K562 (cell line): ENCODE measurements at regions not wholly inside any gene's neighbourhood (a gene's known extent, or its start where the extent isn't known, plus 50 kb on each side); places are given as distances from the start of the nearest gene placed in this dataset.

Experiments
- ATAC-seq: fragments of 200-7000 bp; cut with Tn5 transposase; 3 replicates; pipeline ENCODE4 v1.9.1; 2020; ENCODE audit warnings: moderate library complexity
- BruUV-seq: library from RNA; stranded (reverse); fragments of 400-500 nt; replicated peaks from 2 replicates; lab custom pipeline; 2021; lab: Mats Ljungman, UMichigan
- CTCF ChIA-PET: fragments of 300-600 bp; formaldehyde crosslinking; extraction: SDS; loops from one replicate; lab custom pipeline; 2021; ENCODE audit warnings: low intra/inter-chr PET ratio; lab: Yijun Ruan, JAX
- POLR2A ChIA-PET: fragments of 300-600, 350-650 bp; sonication (Branson Sonifier 250); formaldehyde crosslinking; extraction: SDS; loops from one replicate; lab custom pipeline; 2021; ENCODE audit warnings: antibody characterized with exemption, inconsistent platforms; lab: Yijun Ruan, JAX
- DNase-seq, 4 experiments: peaks; one replicate each; pipeline versions ENCODE4 v3.0.0 to v3.0.0-alpha.2; 2011 to 2018; ENCODE audit warnings: low spot score in 3 of 4, mixed read lengths in 3 of 4; ENCODE audit errors: extremely low read depth in 1 of 4
- FAIRE-seq: peaks from 2 replicates; lab custom pipeline; 2011; peaks lifted over from hg19 to GRCh38; lab: Jason Lieb, UNC
- H2AFZ ChIP-seq: 2 replicates; pipeline ENCODE4 v1.6.0; 2011; ENCODE audit warnings: low read depth, low read length, control low read depth, inconsistent platforms
- H3K27ac ChIP-seq: fragments of 200-600 bp; 3 replicates; pipeline ENCODE4 v1.8.0; 2011; ENCODE audit warnings: low read depth, mild to moderate bottlenecking, control low read depth, inconsistent platforms, low read length, moderate library complexity, mixed read lengths; ENCODE audit errors: extremely low read depth
- H3K27me3 ChIP-seq, 2 experiments: fragments of 300-600 bp in 1 of 2; 2 replicates in 1 of 2; 3 replicates in 1 of 2; pipeline versions ENCODE4 v1.6.0 to v1.8.0; 2011; ENCODE audit warnings: inconsistent platforms in 2 of 2, low read length in 2 of 2, mild to moderate bottlenecking in 1 of 2, mixed read lengths in 1 of 2, moderate library complexity in 1 of 2; ENCODE audit not compliant: control insufficient read depth in 2 of 2, insufficient read depth in 2 of 2
- H3K36me3 ChIP-seq: fragments of 300-600 bp; 3 replicates; pipeline ENCODE4 v1.8.0; 2011; ENCODE audit warnings: mild to moderate bottlenecking, low read length, inconsistent platforms; ENCODE audit not compliant: control insufficient read depth, insufficient read depth
- H3K4me1 ChIP-seq, 2 experiments: fragments of 200-600 bp in 1 of 2; replicated peaks in 1 of 2; 2 replicates in 1 of 2; 3 replicates in 1 of 2; pipeline versions ENCODE4 v1.5.1 to v1.8.0; 2011; ENCODE audit warnings: inconsistent platforms in 2 of 2, low read length in 2 of 2, mild to moderate bottlenecking in 1 of 2, mixed read lengths in 1 of 2, moderate library complexity in 1 of 2; ENCODE audit not compliant: control insufficient read depth in 2 of 2, insufficient read depth in 2 of 2
- H3K4me2 ChIP-seq: 2 replicates; pipeline ENCODE4 v1.6.1; 2011; ENCODE audit warnings: low read length, control low read depth, inconsistent platforms, mixed read lengths; ENCODE audit not compliant: insufficient read depth
- H3K4me3 ChIP-seq: fragments of 200-600 bp; sonication (generic), shearing (Covaris generic); 2 replicates; pipeline ENCODE4 v1.5.1; 2016; ENCODE audit warnings: control low read depth, inconsistent platforms
- H3K79me2 ChIP-seq: fragments of 200-600 bp; 3 replicates; pipeline ENCODE4 v1.8.0; 2011; ENCODE audit warnings: low read length, inconsistent platforms; ENCODE audit not compliant: control insufficient read depth, insufficient read depth
- H3K9ac ChIP-seq, 2 experiments: 2 replicates each; pipeline versions ENCODE4 v1.6.0 to v1.6.1; 2011; ENCODE audit warnings: low read depth in 2 of 2, low read length in 2 of 2, control low read depth in 1 of 2, inconsistent platforms in 1 of 2, mild to moderate bottlenecking in 1 of 2, mixed read lengths in 1 of 2; ENCODE audit not compliant: insufficient read depth in 1 of 2
- H3K9me1 ChIP-seq: one replicate; pipeline ENCODE4 v1.6.0; 2011; ENCODE audit warnings: inconsistent platforms, mild to moderate bottlenecking, low read length, moderate library complexity; ENCODE audit not compliant: control insufficient read depth, insufficient read depth
- H3K9me3 ChIP-seq: replicated peaks from 2 replicates; pipeline ENCODE4 v1.5.1; 2011; ENCODE audit warnings: low read depth, low read length, inconsistent platforms; ENCODE audit not compliant: control insufficient read depth, insufficient read depth
- H4K20me1 ChIP-seq: replicated peaks from 2 replicates; pipeline ENCODE4 v1.6.1; 2011; ENCODE audit warnings: low read length, inconsistent platforms, mixed read lengths; ENCODE audit not compliant: control insufficient read depth, insufficient read depth
- MEF2A ChIP-seq: IDR thresholded peaks from 2 replicates; pipeline ENCODE4 v1.6.1; 2011; ENCODE audit warnings: low read depth, mild to moderate bottlenecking, low read length, moderate library complexity; ENCODE audit not compliant: control insufficient read depth
- MYC ChIP-seq, 2 experiments: fragments of 250-450 bp in 1 of 2; sonication (Bioruptor Pico) in 1 of 2; IDR thresholded peaks; 2 replicates each; pipeline versions ENCODE4 v1.5.1 to v1.6.1; 2012 to 2021; ENCODE audit warnings: low read depth in 2 of 2, borderline replicate concordance in 1 of 2, improper control_type of control experiment in 1 of 2, low read length in 1 of 2, mild to moderate bottlenecking in 1 of 2, moderate library complexity in 1 of 2
- SREBF2 ChIP-seq: sonication (generic); formaldehyde crosslinking; IDR thresholded peaks from 2 replicates; pipeline ENCODE4 v1.4.0; 2020; ENCODE audit warnings: mild to moderate bottlenecking, missing genetic modification reagents
- TRIM24 ChIP-seq, 2 experiments: fragments of 450-650 bp; IDR thresholded peaks; 2 replicates each; pipeline ENCODE4 v1.6.1; 2016
- WGBS: fragments of 100-300 bp; shearing (Covaris generic); methylation state at CpG from one replicate; pipeline ENCODE4 v1.1.6; 2016; ENCODE audit warnings: low coverage, mixed read lengths; ENCODE audit not compliant: insufficient coverage; ENCODE audit errors: missing lambda C conversion rate; 5-methylcytosine and 5-hydroxymethylcytosine counted together
- in situ Hi-C: fragments of 300-500 bp; cut with MboI; formaldehyde crosslinking; loops from 4 replicates; pipeline ENCODE4 v1.15.0; 2018; ENCODE audit warnings: inconsistent platforms, mixed read lengths
- intact Hi-C: fragments of 100-400 bp; cut with micrococcal nuclease; formaldehyde crosslinking; loops from 2 replicates; pipeline ENCODE4 v1.14.2; 2022

GRCh38 chr6:168791917-168792316 lies 350.9 kb downstream of the SMOC2 start:
- WGBS: 0% methylated on average over 4 of the region's 4 CpGs
- POLR2A ChIA-PET: no interaction called here
- FAIRE-seq: no peak

GRCh38 chr6:168789699-168790098 lies 348.7 kb downstream of the SMOC2 start:
- H3K9me3 ChIP-seq: no peaks in the 10 kb centered on the region
- BruUV-seq: no TSS peak
- in situ Hi-C loops: no loop called here
- no peaks in the 10 kb centered on the region for H3K36me3 ChIP-seq
- no peaks in the 10 kb centered on the region for H4K20me1 ChIP-seq
- H3K9ac ChIP-seq: no peak overlapping the region
- no peak overlapping the region for H2AFZ ChIP-seq
- no peaks in the 10 kb centered on the region for H3K9me1 ChIP-seq
- intact Hi-C loops: no loop called here
- FAIRE-seq: no peak
- no peak overlapping the region for H3K4me3 ChIP-seq
- no peak overlapping the region for H3K27ac ChIP-seq
- no peaks in the 10 kb centered on the region for H3K79me2 ChIP-seq
- H3K4me2 ChIP-seq: no peak overlapping the region
- ATAC-seq: no peak
- TF ChIP-seq MYC (IDR thresholded peaks at IDR 0.05; ENCODE audit: low read depth, low read length) (no peak), MYC (CRISPR knock-in tag; IDR thresholded peaks at IDR 0.05; ENCODE audit: borderline replicate concordance, low read depth) (no peak), MEF2A (no peak)
- peaks cover 10 to 35% of the 10 kb centered on the region in 2 experiments for H3K27me3 ChIP-seq
- DNase-seq: no peak
- ChIA-PET CTCF (no interaction called here), POLR2A (interaction anchor here (0.7 kb wide), 1 partner anchor 19 kb away, joined by 4 read pairs; no protein-coding TSS in a partner anchor)
- WGBS: 0% methylated on average over 10 of the region's 10 CpGs
- no peaks in the 10 kb centered on the region for H3K4me1 ChIP-seq

More at GRCh38 chr6:168791917-168792316, 350.9 kb downstream of the SMOC2 start:
- no peaks in the 10 kb centered on the region for H3K4me1 ChIP-seq
- CTCF ChIA-PET: no interaction called here
- ATAC-seq: no peak
- intact Hi-C loops (no loop called here), in situ Hi-C loops (no loop called here)
- no TSS peak for BruUV-seq
- H3K9me3 ChIP-seq: no peaks in the 10 kb centered on the region
- H3K4me3 ChIP-seq: no peak overlapping the region
- H3K27me3 ChIP-seq: peaks cover 6 to 25% of the 10 kb centered on the region in 2 experiments; a peak in 4 of 5 replicates
- H3K4me2 ChIP-seq: no peak overlapping the region
- H3K27ac ChIP-seq: no peak overlapping the region
- no peaks in the 10 kb centered on the region for H4K20me1 ChIP-seq
- H2AFZ ChIP-seq: no peak overlapping the region
- no peak overlapping the region for H3K9ac ChIP-seq
- no peaks in the 10 kb centered on the region for H3K9me1 ChIP-seq
- no peaks in the 10 kb centered on the region for H3K79me2 ChIP-seq
- TF ChIP-seq TRIM24 (IDR thresholded peaks at IDR 0.05) (no peak), SREBF2 (no peak)
- TF ChIP-seq, all 486 proteins: peak for 0
- DNase-seq: no peak
- H3K36me3 ChIP-seq: no peaks in the 10 kb centered on the region
